ENCODE measurements at regions not wholly inside any gene's neighbourhood (a gene's known extent, or its start where the extent isn't known, plus 50 kb on each side); places are given as distances from the start of the nearest gene placed in this dataset.

DNA sequence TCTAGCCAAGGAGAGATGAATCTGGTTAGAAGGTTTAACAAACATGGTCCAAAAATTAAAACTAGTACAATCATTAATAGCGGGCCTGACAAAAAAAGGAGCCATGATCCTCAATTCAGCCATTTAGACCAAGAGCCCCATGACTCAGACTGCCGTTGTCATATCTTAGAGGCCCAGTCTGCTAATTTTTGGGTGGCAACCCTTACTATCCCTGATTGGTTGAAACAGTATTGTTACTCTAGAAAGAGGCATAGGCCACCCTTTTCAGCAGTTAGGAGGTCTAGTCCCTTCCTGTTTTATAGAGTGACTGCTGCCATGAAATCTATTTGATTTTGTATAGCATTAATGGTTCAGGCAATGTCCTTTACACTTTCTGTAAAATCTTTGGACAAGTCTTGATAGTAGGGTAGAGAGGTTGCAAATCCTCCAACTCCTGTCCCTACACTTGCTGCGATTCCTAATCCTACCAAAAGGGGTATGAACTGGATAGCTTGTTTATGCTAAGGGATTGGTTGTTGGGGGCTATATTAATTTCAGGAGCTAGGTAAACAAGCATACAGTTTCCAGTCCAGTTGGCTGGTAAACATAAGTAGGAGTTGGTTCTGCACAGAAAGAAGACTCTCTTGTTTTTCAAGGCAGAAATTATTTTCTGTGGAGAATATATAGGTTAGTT lies 1056.3 kb upstream of the CNTN5 start:
- Mint-ChIP-seq H3K27me3 (no peaks in the 10 kb centered on the region), H3K27ac (no peak overlapping the region), H3K4me3 (no peak overlapping the region), H3K9me3 (peaks cover 1% of the 10 kb centered on the region), H3K4me1 (no peaks in the 10 kb centered on the region), H3K36me3 (no peaks in the 10 kb centered on the region)
- POLR2A ChIA-PET = no interaction called here
- DNase-seq = no peak
- no peak for ATAC-seq (ENCODE audit: low read depth)

GRCh38 chr11:97965849-97966646 lies 1054.7 kb upstream of the CNTN5 start:
- ATAC-seq (ENCODE audit: low read depth) (no peak), DNase-seq (no peak)
- H3K4me3 Mint-ChIP-seq = no peak overlapping the region
- H3K27ac Mint-ChIP-seq = no peak overlapping the region
- no peaks in the 10 kb centered on the region for H3K4me1 Mint-ChIP-seq
- no peaks in the 10 kb centered on the region for H3K36me3 Mint-ChIP-seq
- H3K9me3 Mint-ChIP-seq = peaks cover 1% of the 10 kb centered on the region
- H3K27me3 Mint-ChIP-seq = no peaks in the 10 kb centered on the region
- POLR2A ChIA-PET = no interaction called here

- Mint-ChIP-seq H3K4me1 (no peaks in the 10 kb centered on the region), H3K36me3 (no peaks in the 10 kb centered on the region), H3K4me3 (no peak overlapping the region), H3K27ac (no peak overlapping the region), H3K27me3 (no peaks in the 10 kb centered on the region), H3K9me3 (peaks cover 1% of the 10 kb centered on the region)
- DNase-seq = no peak
- POLR2A ChIA-PET = no interaction called here
- no peak for ATAC-seq (ENCODE audit: low read depth)
These were observed 1053.8 kb upstream of the CNTN5 start for GRCh38 chr11:97966901-97967300.

GRCh38 chr11:97968071-97968470 lies 1052.7 kb upstream of the CNTN5 start:
- POLR2A ChIA-PET = no interaction called here
- DNase-seq (no peak), ATAC-seq (ENCODE audit: low read depth) (no peak)
- H3K36me3 Mint-ChIP-seq = no peaks in the 10 kb centered on the region
- H3K27ac Mint-ChIP-seq = no peak overlapping the region
- no peak overlapping the region for H3K4me3 Mint-ChIP-seq
- H3K27me3 Mint-ChIP-seq = no peaks in the 10 kb centered on the region
- H3K9me3 Mint-ChIP-seq = peaks cover 1% of the 10 kb centered on the region
- H3K4me1 Mint-ChIP-seq = no peaks in the 10 kb centered on the region

DNA sequence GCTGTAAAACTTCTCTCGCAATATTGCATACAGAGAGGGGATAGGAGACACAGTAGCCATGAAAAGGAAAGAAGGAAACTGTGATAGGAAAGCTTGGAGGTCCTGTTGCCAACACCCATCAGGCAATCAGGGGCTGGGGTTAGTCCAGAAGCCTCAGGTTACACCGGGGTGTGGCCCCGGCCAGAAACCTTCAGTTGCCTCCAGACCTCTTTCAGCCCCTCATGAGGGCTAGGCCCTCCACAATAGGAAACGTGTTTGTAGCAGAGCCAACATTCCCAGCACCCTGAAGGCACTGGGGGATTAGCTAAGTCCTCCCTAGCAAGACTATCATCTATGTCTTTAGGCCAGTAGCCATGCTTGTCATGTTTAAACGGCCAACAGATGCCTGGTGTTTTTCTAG lies 1048.0 kb upstream of the CNTN5 start:
- POLR2A ChIA-PET = no interaction called here
- no peak for ATAC-seq (ENCODE audit: low read depth)
- H3K4me3 Mint-ChIP-seq = no peak overlapping the region
- H3K27me3 Mint-ChIP-seq = no peaks in the 10 kb centered on the region
- H3K27ac Mint-ChIP-seq = no peak overlapping the region
- H3K4me1 Mint-ChIP-seq = no peaks in the 10 kb centered on the region
- peaks cover 1% of the 10 kb centered on the region for H3K9me3 Mint-ChIP-seq
- no peak for DNase-seq
- H3K36me3 Mint-ChIP-seq = no peaks in the 10 kb centered on the region

DNA sequence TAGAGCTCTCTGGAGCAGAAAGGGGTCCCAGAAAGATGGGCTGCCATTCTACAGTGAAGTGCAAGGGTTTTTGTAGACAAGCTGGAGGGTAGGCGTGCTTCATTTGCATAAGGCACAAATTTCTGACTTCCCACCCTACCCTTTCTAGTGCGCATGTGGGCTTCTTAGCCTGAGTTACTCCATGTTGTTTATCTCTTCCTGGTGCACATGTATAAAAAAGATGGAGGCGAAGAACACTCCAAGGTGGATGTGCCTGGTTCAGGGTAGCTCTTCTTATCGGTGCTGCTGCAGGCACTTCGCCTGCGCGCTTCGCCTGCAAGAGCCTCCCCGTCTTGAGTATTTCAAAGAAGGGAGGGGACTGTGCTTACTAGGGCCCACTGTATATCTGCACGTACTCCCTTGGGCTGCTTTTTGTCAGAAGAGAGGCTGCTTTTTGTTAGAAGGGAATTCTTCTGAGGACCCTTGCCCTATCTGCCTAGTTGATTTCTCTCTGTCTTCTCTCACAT lies 1047.3 kb upstream of the CNTN5 start:
- Mint-ChIP-seq H3K9me3 (peaks cover 1% of the 10 kb centered on the region), H3K27ac (no peak overlapping the region), H3K4me3 (no peak overlapping the region), H3K36me3 (no peaks in the 10 kb centered on the region), H3K27me3 (no peaks in the 10 kb centered on the region), H3K4me1 (no peaks in the 10 kb centered on the region)
- ATAC-seq (ENCODE audit: low read depth) (no peak), DNase-seq (no peak)
- POLR2A ChIA-PET = no interaction called here

- H3K27me3 Mint-ChIP-seq = no peaks in the 10 kb centered on the region
- POLR2A ChIA-PET = no interaction called here
- no peaks in the 10 kb centered on the region for H3K36me3 Mint-ChIP-seq
- no peaks in the 10 kb centered on the region for H3K4me1 Mint-ChIP-seq
- H3K27ac Mint-ChIP-seq = no peak overlapping the region
- DNase-seq (no peak), ATAC-seq (ENCODE audit: low read depth) (no peak)
- no peaks in the 10 kb centered on the region for H3K9me3 Mint-ChIP-seq
- H3K4me3 Mint-ChIP-seq = no peak overlapping the region
These were observed 1045.8 kb upstream of the CNTN5 start for GRCh38 chr11:97974798-97975498.

GRCh38 chr11:97977726-97978125 lies 1043.0 kb upstream of the CNTN5 start:
- Mint-ChIP-seq H3K4me1 (no peaks in the 10 kb centered on the region), H3K27me3 (no peaks in the 10 kb centered on the region), H3K36me3 (no peaks in the 10 kb centered on the region), H3K9me3 (peaks cover 4% of the 10 kb centered on the region), H3K27ac (no peak overlapping the region), H3K4me3 (no peak overlapping the region)
- DNase-seq = no peak
- POLR2A ChIA-PET = no interaction called here
- no peak for ATAC-seq (ENCODE audit: low read depth)

- Mint-ChIP-seq H3K4me1 (no peaks in the 10 kb centered on the region), H3K9me3 (peaks cover 4% of the 10 kb centered on the region), H3K27me3 (no peaks in the 10 kb centered on the region), H3K27ac (no peak overlapping the region), H3K36me3 (no peaks in the 10 kb centered on the region), H3K4me3 (no peak overlapping the region)
- POLR2A ChIA-PET = no interaction called here
- ATAC-seq (ENCODE audit: low read depth) = no peak
- no peak for DNase-seq
These were observed 1041.0 kb upstream of the CNTN5 start for GRCh38 chr11:97979741-97980140.

DNA sequence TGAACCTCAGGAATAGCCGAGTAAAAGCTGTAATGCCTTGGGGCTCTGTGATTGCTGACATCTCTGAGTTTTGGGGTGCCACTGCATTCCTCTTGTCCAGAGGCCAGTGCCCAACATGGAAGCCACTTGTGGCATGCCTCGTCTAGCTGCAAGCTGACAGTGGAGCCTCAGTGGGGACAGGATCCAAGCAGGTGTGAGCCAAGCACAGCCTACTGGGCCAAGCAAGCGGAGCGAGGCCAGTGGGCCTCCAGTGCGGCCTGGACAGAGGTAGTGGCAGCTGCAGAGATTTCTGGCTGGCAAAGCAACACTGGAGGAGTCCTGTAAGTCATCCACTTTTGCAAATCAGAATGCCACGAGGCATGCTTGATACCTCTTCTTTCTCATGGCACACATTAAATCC lies 1038.2 kb upstream of the CNTN5 start:
- ATAC-seq (ENCODE audit: low read depth) (no peak), DNase-seq (no peak)
- POLR2A ChIA-PET = no interaction called here
- Mint-ChIP-seq H3K36me3 (no peaks in the 10 kb centered on the region), H3K27me3 (no peaks in the 10 kb centered on the region), H3K4me1 (no peaks in the 10 kb centered on the region), H3K4me3 (no peak overlapping the region), H3K9me3 (peaks cover 4% of the 10 kb centered on the region), H3K27ac (no peak overlapping the region)

GRCh38 chr11:97989121-97989520 lies 1031.6 kb upstream of the CNTN5 start:
- H3K27me3 Mint-ChIP-seq = no peaks in the 10 kb centered on the region
- H3K27ac Mint-ChIP-seq = no peak overlapping the region
- no peaks in the 10 kb centered on the region for H3K4me1 Mint-ChIP-seq
- no peak overlapping the region for H3K4me3 Mint-ChIP-seq
- POLR2A ChIA-PET = no interaction called here
- DNase-seq (no peak), ATAC-seq (ENCODE audit: low read depth) (no peak)
- H3K9me3 Mint-ChIP-seq = peaks cover 2% of the 10 kb centered on the region
- H3K36me3 Mint-ChIP-seq = no peaks in the 10 kb centered on the region

GRCh38 chr11:97990162-97990920 lies 1030.4 kb upstream of the CNTN5 start:
- no peaks in the 10 kb centered on the region for H3K4me1 Mint-ChIP-seq
- peaks cover 2% of the 10 kb centered on the region for H3K9me3 Mint-ChIP-seq
- ATAC-seq (ENCODE audit: low read depth) = no peak
- H3K27ac Mint-ChIP-seq = no peak overlapping the region
- no peak for DNase-seq
- H3K4me3 Mint-ChIP-seq = no peak overlapping the region
- H3K27me3 Mint-ChIP-seq = no peaks in the 10 kb centered on the region
- POLR2A ChIA-PET = no interaction called here
- H3K36me3 Mint-ChIP-seq = no peaks in the 10 kb centered on the region

DNA sequence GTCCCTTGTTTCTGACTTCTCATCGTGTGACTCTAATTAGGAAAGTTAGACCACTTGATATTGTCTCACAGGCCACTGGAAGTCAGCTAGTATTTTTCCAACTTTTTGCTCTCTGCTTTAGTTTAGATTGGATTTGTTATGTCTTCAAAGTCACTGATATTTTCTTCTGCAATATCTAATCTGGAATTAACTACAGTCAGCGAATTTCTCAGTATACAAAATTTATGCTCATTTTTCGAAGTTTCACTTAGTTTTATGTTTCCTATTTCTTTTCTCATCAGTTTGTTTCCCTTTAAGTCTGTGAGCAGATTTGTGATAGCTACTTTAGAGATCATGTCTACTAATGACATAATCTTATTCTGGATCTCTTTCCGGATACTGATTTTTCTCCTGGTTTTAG lies 1027.2 kb upstream of the CNTN5 start:
- H3K4me3 Mint-ChIP-seq = no peak overlapping the region
- DNase-seq (no peak), ATAC-seq (ENCODE audit: low read depth) (no peak)
- POLR2A ChIA-PET = no interaction called here
- no peak overlapping the region for H3K27ac Mint-ChIP-seq
- peaks cover 2% of the 10 kb centered on the region for H3K9me3 Mint-ChIP-seq
- H3K4me1 Mint-ChIP-seq = no peaks in the 10 kb centered on the region
- H3K27me3 Mint-ChIP-seq = no peaks in the 10 kb centered on the region
- no peaks in the 10 kb centered on the region for H3K36me3 Mint-ChIP-seq

All from activated naive CD8-positive, alpha-beta T cell treated with anti-CD3 and anti-CD28 coated beads, Interleukin-2, amount 10 ng/mL, durations not matched to agents 7 days and 5 days (primary cell).